Stimulated activated CD4-positive, alpha-beta T cell treated with anti-CD3 and anti-CD28 coated beads, TNF-alpha, amount 100 ng/mL, for 48 hours (primary cell): ENCODE measurements at regions not wholly inside any gene's neighbourhood (a gene's known extent, or its start where the extent isn't known, plus 50 kb on each side); places are given as distances from the start of the nearest gene placed in this dataset.
"Not testable (repeated sequence)": the region's sequence is repeated elsewhere in the genome, so short reads cannot be mapped to it uniquely, and the experiment has no call there.

Experiments
- DNase-seq, 3 donors: peaks; one replicate each; pipeline ENCODE4 v3.0.0-alpha.2; 2020; ENCODE audit warnings: low read depth in 3 of 3

- no peak for DNase-seq
Observed at GRCh38 chr5:101206534-101206933, 303.5 kb upstream of the ST8SIA4 start.

GRCh38 chr5:101205065-101205464 lies 302.0 kb upstream of the ST8SIA4 start:
- not testable (repeated sequence) for DNase-seq

- DNase-seq = not testable (repeated sequence)
Observed at GRCh38 chr5:101180365-101180764, 277.3 kb upstream of the ST8SIA4 start.

- no peak for DNase-seq
Observed at GRCh38 chr5:101176605-101177004, 273.5 kb upstream of the ST8SIA4 start.

GRCh38 chr5:101174981-101175380 lies 271.9 kb upstream of the ST8SIA4 start:
- no peak for DNase-seq

GRCh38 chr5:101163088-101163487 lies 260.0 kb upstream of the ST8SIA4 start:
- DNase-seq = no peak

GRCh38 chr5:101160002-101160401 lies 256.9 kb upstream of the ST8SIA4 start:
- no peak for DNase-seq

GRCh38 chr5:101159006-101159405 lies 255.9 kb upstream of the ST8SIA4 start:
- DNase-seq = no peak

- no peak for DNase-seq
Observed at GRCh38 chr5:101153526-101153925, 250.4 kb upstream of the ST8SIA4 start.

- no peak for DNase-seq
Observed at GRCh38 chr5:101143526-101143925, 240.4 kb upstream of the ST8SIA4 start.

- no peak for DNase-seq
Observed at GRCh38 chr5:101142102-101142501, 239.0 kb upstream of the ST8SIA4 start.

GRCh38 chr5:101136454-101136853 lies 233.4 kb upstream of the ST8SIA4 start:
- no peak for DNase-seq

- no peak for DNase-seq
Observed at GRCh38 chr5:101123363-101123762, 220.3 kb upstream of the ST8SIA4 start.

GRCh38 chr5:101112645-101113044 lies 209.6 kb upstream of the ST8SIA4 start:
- no peak for DNase-seq

- no peak for DNase-seq
Observed at GRCh38 chr5:101103874-101104273, 200.8 kb upstream of the ST8SIA4 start.

- DNase-seq = no peak
Observed at GRCh38 chr5:101102506-101102905, 199.4 kb upstream of the ST8SIA4 start.

- no peak for DNase-seq
Observed at GRCh38 chr5:101091902-101092301, 188.8 kb upstream of the ST8SIA4 start.

GRCh38 chr5:101084353-101084752 lies 181.3 kb upstream of the ST8SIA4 start:
- no peak for DNase-seq

GRCh38 chr5:101080462-101081240 lies 177.6 kb upstream of the ST8SIA4 start:
- DNase-seq = no peak

GRCh38 chr5:101068298-101068697 lies 165.2 kb upstream of the ST8SIA4 start:
- DNase-seq = no peak

- DNase-seq = no peak
Observed at GRCh38 chr5:101067429-101067828, 164.3 kb upstream of the ST8SIA4 start.

- no peak for DNase-seq
Observed at GRCh38 chr5:101062902-101063301, 159.8 kb upstream of the ST8SIA4 start.

GRCh38 chr5:101047181-101047580 lies 144.1 kb upstream of the ST8SIA4 start:
- DNase-seq = no peak

GRCh38 chr5:101045689-101046088 lies 142.6 kb upstream of the ST8SIA4 start:
- DNase-seq = no peak
